GM23338 (cell line): ENCODE measurements at regions not wholly inside any gene's neighbourhood (a gene's known extent, or its start where the extent isn't known, plus 50 kb on each side); places are given as distances from the start of the nearest gene placed in this dataset.

Experiments
- ATAC-seq: fragments of 200-7000 bp; cut with Tn5 transposase; 3 replicates; pipeline ENCODE4 v1.9.1; 2020
- DNase-seq: peaks from one replicate; pipeline ENCODE4 v3.0.0-alpha.2; 2015; ENCODE audit warnings: low spot score
- H2AFZ ChIP-seq: fragments of 200-600 bp; sonication (generic); 2 replicates; pipeline ENCODE4 v1.8.0; 2016; ENCODE audit warnings: antibody characterized with exemption, mild to moderate bottlenecking, moderate library complexity
- H3F3A ChIP-seq: fragments of 200-600 bp; sonication (generic); replicated peaks from 2 replicates; pipeline ENCODE4 v1.8.0; 2017; ENCODE audit warnings: antibody characterized with exemption, mixed run types, low read depth
- H3K27ac ChIP-seq: fragments of 200-600 bp; sonication (generic); 2 replicates; pipeline ENCODE4 v1.6.1; 2016; ENCODE audit warnings: low read depth
- H3K27me3 ChIP-seq: fragments of 200-600 bp; sonication (generic); 2 replicates; pipeline ENCODE4 v1.8.0; 2016; ENCODE audit warnings: mild to moderate bottlenecking, mixed run types, moderate library complexity; ENCODE audit not compliant: insufficient read depth
- H3K36me3 ChIP-seq: fragments of 200-600 bp; sonication (generic); 2 replicates; pipeline ENCODE4 v1.8.0; 2016; ENCODE audit warnings: mild to moderate bottlenecking; ENCODE audit not compliant: insufficient read depth
- H3K4me1 ChIP-seq: fragments of 200-600 bp; sonication (generic); 2 replicates; pipeline ENCODE4 v1.8.0; 2016; ENCODE audit warnings: mild to moderate bottlenecking, moderate library complexity; ENCODE audit not compliant: insufficient read depth
- H3K4me2 ChIP-seq: fragments of 200-600 bp; sonication (generic); 2 replicates; pipeline ENCODE4 v1.7.1; 2017; ENCODE audit warnings: mixed run types
- H3K4me3 ChIP-seq: fragments of 200-600 bp; sonication (generic); 2 replicates; pipeline ENCODE4 v1.6.1; 2016; ENCODE audit warnings: mixed run types
- H3K79me2 ChIP-seq: fragments of 200-600 bp; sonication (generic); replicated peaks from 2 replicates; pipeline ENCODE4 v1.8.0; 2017; ENCODE audit warnings: mild to moderate bottlenecking; ENCODE audit not compliant: insufficient read depth
- H3K9me2 ChIP-seq: fragments of 200-600 bp; sonication (generic); 2 replicates; pipeline ENCODE4 v1.8.0; 2017; ENCODE audit not compliant: insufficient read depth
- H4K20me1 ChIP-seq: fragments of 200-600 bp; sonication (generic); replicated peaks from 2 replicates; pipeline ENCODE4 v1.8.0; 2017; ENCODE audit warnings: mild to moderate bottlenecking; ENCODE audit not compliant: insufficient read depth
- H3K27ac Mint-ChIP-seq: 2 replicates; pipeline ENCODE4 v1.8.0; 2020; ENCODE audit warnings: inconsistent platforms, mild to moderate bottlenecking, moderate library complexity, mixed read lengths
- H3K27me3 Mint-ChIP-seq: 3 replicates; pipeline ENCODE4 v1.8.0; 2022; ENCODE audit warnings: low read depth, mild to moderate bottlenecking, moderate library complexity, mixed read lengths, inconsistent platforms; ENCODE audit not compliant: insufficient read depth, poor library complexity
- H3K36me3 Mint-ChIP-seq: 3 replicates; pipeline ENCODE4 v1.8.0; 2021; ENCODE audit warnings: low read depth, mild to moderate bottlenecking, inconsistent platforms, moderate library complexity, mixed read lengths
- H3K4me1 Mint-ChIP-seq: 3 replicates; pipeline ENCODE4 v1.8.0; 2020; ENCODE audit warnings: mild to moderate bottlenecking, inconsistent platforms, mixed read lengths
- H3K4me3 Mint-ChIP-seq: 3 replicates; pipeline ENCODE4 v1.8.0; 2021; ENCODE audit warnings: moderate library complexity, mild to moderate bottlenecking, inconsistent platforms, mixed read lengths
- H3K9me3 Mint-ChIP-seq: 3 replicates; pipeline ENCODE4 v1.8.0; 2020; ENCODE audit warnings: moderate library complexity, mild to moderate bottlenecking, inconsistent platforms, mixed read lengths
- CREB1 ChIP-seq: fragments of 250-450 bp; sonication (Bioruptor Pico); IDR thresholded peaks from 2 replicates; pipeline ENCODE4 v1.5.0; 2020; ENCODE audit warnings: low read depth, mild to moderate bottlenecking, moderate library complexity
- EZH2 ChIP-seq: fragments of 200-600 bp; sonication (generic); IDR thresholded peaks from one replicate; pipeline ENCODE4 v1.8.0; 2017; ENCODE audit warnings: antibody characterized with exemption, mild to moderate bottlenecking, low read depth; ENCODE audit not compliant: unreplicated experiment
- EZH2phosphoT487 ChIP-seq: fragments of 200-600 bp; sonication (generic); IDR thresholded peaks from one replicate; pipeline ENCODE4 v1.8.1; 2018; ENCODE audit warnings: antibody characterized with exemption; ENCODE audit not compliant: unreplicated experiment
- JUNB ChIP-seq: IDR thresholded peaks from one replicate; pipeline ENCODE4 v1.6.1; 2016; ENCODE audit warnings: antibody characterized with exemption; ENCODE audit not compliant: unreplicated experiment
- NANOG ChIP-seq: IDR thresholded peaks from 2 replicates; pipeline ENCODE4 v1.6.1; 2016; ENCODE audit warnings: antibody characterized with exemption, borderline replicate concordance
- POLR2AphosphoS5 ChIP-seq: IDR thresholded peaks from 2 replicates; pipeline ENCODE4 v1.6.1; 2016; ENCODE audit warnings: antibody characterized with exemption, low read depth
- REST ChIP-seq: IDR thresholded peaks from one replicate; pipeline ENCODE4 v1.6.1; 2018; ENCODE audit warnings: antibody characterized with exemption; ENCODE audit not compliant: unreplicated experiment
- STAT1 ChIP-seq: IDR thresholded peaks from one replicate; pipeline ENCODE4 v1.6.1; 2016; ENCODE audit warnings: antibody characterized with exemption; ENCODE audit not compliant: unreplicated experiment
- ZNF331 ChIP-seq: fragments of 250-450 bp; sonication (Bioruptor Pico); IDR thresholded peaks from 2 replicates; pipeline ENCODE4 v1.5.0; 2020; ENCODE audit warnings: low read depth, mild to moderate bottlenecking, moderate library complexity
- ZNF462 ChIP-seq: fragments of 250-450 bp; sonication (Bioruptor Pico); IDR thresholded peaks from 2 replicates; pipeline ENCODE4 v1.5.0; 2020; ENCODE audit warnings: mild to moderate bottlenecking, moderate library complexity
- TF ChIP-seq, protein P1 (sequence below): IDR thresholded peaks from 2 replicates; pipeline ENCODE4 v1.6.1; 2016; ENCODE audit warnings: antibody characterized with exemption
- TF ChIP-seq, protein P2 (sequence below), 2 experiments: fragments of 200-600 bp in 1 of 2; sonication (generic) in 1 of 2; conservative IDR thresholded peaks; 2 replicates each; pipeline versions ENCODE4 v1.5.1 to v1.6.1; 2016 to 2017; ENCODE audit warnings: antibody characterized with exemption in 2 of 2, low read depth in 2 of 2, mild to moderate bottlenecking in 2 of 2, moderate library complexity in 1 of 2

GRCh38 chr1:114295321-114295720 lies 141.7 kb upstream of the SYT6 start:
- Histone ChIP-seq H3K4me1 (peaks cover 15% of the 10 kb centered on the region), H4K20me1 (no peaks in the 10 kb centered on the region), H3K36me3 (no peaks in the 10 kb centered on the region), H3K4me3 (no peak overlapping the region), H3K27ac (no peak overlapping the region), H3K4me2 (no peak overlapping the region), H3K79me2 (no peaks in the 10 kb centered on the region), H3K27me3 (0 out of 2 replicates have a peak, but pooled peaks cover 4% of the 10 kb centered on the region), H3K9me2 (peaks cover 10% of the 10 kb centered on the region; the same call in 1 of the 2 replicates), H3F3A (no peaks in the 10 kb centered on the region), H2AFZ (no peak overlapping the region)
- H3K4me1 Mint-ChIP-seq = peaks cover 13% of the 10 kb centered on the region
- no peaks in the 10 kb centered on the region for H3K9me3 Mint-ChIP-seq
- ATAC-seq (no peak), DNase-seq (no peak)
- no peaks in the 10 kb centered on the region for H3K36me3 Mint-ChIP-seq
- no peak overlapping the region for H3K27ac Mint-ChIP-seq
- peaks cover 3% of the 10 kb centered on the region for H3K27me3 Mint-ChIP-seq
- H3K4me3 Mint-ChIP-seq = no peak overlapping the region
- no peak for TF ChIP-seq REST
- no peak for TF ChIP-seq ZNF462
- no peak for TF ChIP-seq EZH2phosphoT487
- TF ChIP-seq CREB1 (CRISPR knock-in tag) = no peak
- TF ChIP-seq NANOG = no peak
- TF ChIP-seq JUNB = no peak
- TF ChIP-seq EZH2 = no peak
- no peak for TF ChIP-seq POLR2AphosphoS5
- TF ChIP-seq STAT1 = no peak
- TF ChIP-seq, protein P1, sequence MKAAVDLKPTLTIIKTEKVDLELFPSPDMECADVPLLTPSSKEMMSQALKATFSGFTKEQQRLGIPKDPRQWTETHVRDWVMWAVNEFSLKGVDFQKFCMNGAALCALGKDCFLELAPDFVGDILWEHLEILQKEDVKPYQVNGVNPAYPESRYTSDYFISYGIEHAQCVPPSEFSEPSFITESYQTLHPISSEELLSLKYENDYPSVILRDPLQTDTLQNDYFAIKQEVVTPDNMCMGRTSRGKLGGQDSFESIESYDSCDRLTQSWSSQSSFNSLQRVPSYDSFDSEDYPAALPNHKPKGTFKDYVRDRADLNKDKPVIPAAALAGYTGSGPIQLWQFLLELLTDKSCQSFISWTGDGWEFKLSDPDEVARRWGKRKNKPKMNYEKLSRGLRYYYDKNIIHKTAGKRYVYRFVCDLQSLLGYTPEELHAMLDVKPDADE = no peak
- no peak for TF ChIP-seq ZNF331 (CRISPR knock-in tag)
- TF ChIP-seq, protein P2, sequence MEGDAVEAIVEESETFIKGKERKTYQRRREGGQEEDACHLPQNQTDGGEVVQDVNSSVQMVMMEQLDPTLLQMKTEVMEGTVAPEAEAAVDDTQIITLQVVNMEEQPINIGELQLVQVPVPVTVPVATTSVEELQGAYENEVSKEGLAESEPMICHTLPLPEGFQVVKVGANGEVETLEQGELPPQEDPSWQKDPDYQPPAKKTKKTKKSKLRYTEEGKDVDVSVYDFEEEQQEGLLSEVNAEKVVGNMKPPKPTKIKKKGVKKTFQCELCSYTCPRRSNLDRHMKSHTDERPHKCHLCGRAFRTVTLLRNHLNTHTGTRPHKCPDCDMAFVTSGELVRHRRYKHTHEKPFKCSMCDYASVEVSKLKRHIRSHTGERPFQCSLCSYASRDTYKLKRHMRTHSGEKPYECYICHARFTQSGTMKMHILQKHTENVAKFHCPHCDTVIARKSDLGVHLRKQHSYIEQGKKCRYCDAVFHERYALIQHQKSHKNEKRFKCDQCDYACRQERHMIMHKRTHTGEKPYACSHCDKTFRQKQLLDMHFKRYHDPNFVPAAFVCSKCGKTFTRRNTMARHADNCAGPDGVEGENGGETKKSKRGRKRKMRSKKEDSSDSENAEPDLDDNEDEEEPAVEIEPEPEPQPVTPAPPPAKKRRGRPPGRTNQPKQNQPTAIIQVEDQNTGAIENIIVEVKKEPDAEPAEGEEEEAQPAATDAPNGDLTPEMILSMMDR (conservative IDR thresholded peaks at IDR 0.05; ENCODE audit: low read depth in 2 of 2) = no peak
